SK-N-MC (cell line): ENCODE measurements at regions not wholly inside any gene's neighbourhood (a gene's known extent, or its start where the extent isn't known, plus 50 kb on each side); places are given as distances from the start of the nearest gene placed in this dataset.

Experiments
- EZH2 ChIP-seq: fragments of 200-600 bp; sonication (generic); IDR thresholded peaks from one replicate; pipeline ENCODE4 v1.6.1; 2017; ENCODE audit warnings: antibody characterized with exemption
- FOXP2 ChIP-seq: optimal IDR thresholded peaks from 2 replicates; pipeline ENCODE3; 2011; ENCODE audit warnings: mild to moderate bottlenecking, moderate library complexity; ENCODE audit not compliant: insufficient read depth; ENCODE audit errors: extremely low read length, control extremely low read depth
- POLR2AphosphoS5 ChIP-seq: IDR thresholded peaks from 2 replicates; pipeline ENCODE4 v1.6.1; 2012; ENCODE audit warnings: mild to moderate bottlenecking, low read depth, low read length, borderline replicate concordance

DNA sequence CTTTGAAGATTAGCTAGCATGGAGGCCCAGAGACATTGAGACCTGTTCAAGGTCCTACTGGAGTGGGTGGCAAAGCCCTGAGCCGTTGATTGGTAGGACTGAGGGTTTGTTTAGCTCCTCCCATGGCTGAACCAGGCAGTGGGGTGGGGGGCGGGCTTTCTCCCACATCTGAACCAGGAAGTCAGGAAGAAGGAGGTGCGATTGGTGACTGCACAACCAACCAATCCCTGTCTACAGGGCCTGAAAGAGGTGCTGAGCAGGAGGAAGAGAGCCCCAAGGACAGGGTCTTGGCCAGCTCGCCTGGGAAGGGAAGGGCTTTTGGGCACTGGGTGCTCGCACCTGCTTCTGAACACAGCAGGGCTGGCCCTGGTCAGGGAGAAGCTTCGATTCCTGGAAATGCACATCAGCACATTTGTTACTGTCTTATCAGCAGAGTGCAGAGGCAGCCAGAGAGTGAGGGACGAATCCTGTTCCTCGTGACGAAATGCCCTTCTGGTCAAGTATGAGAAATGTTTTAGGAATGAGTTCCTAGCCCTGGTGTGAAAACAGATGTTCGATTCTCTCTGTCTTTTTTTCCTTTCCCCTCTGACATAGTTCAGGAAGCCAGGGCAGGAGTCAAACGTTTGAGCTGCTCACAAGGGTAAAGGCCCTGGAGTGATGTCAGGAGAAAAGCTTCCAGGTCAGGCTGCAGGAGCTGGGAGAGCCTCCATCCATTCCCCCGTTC lies 294.8 kb upstream of the KLF4 start:
- TF ChIP-seq EZH2, result no peak
- no peak for TF ChIP-seq POLR2AphosphoS5
- TF ChIP-seq FOXP2, result no peak
